DND-41 (cell line): ENCODE measurements at regions not wholly inside any gene's neighbourhood (a gene's known extent, or its start where the extent isn't known, plus 50 kb on each side); places are given as distances from the start of the nearest gene placed in this dataset.

ENCODE experiments used
- CTCF ChIP-seq: IDR thresholded peaks from 2 replicates; pipeline ENCODE4 v1.5.1; 2012; ENCODE audit warnings: borderline replicate concordance, low read length, moderate library complexity, mild to moderate bottlenecking; ENCODE audit not compliant: poor library complexity, severe bottlenecking; ENCODE audit errors: extremely low read depth
- EZH2 ChIP-seq: IDR thresholded peaks from 3 replicates; pipeline ENCODE4 v1.6.1; 2012; ENCODE audit warnings: borderline replicate concordance, low read depth, mild to moderate bottlenecking, moderate library complexity, low read length, inconsistent platforms; ENCODE audit not compliant: severe bottlenecking

GRCh38 chrX:98371994-98372393 is 1488.3 kb downstream of the RPA4 start:
- TF ChIP-seq EZH2 (no peak), CTCF (no peak)
